B cell (primary cell): ENCODE measurements at regions not wholly inside any gene's neighbourhood (a gene's known extent, or its start where the extent isn't known, plus 50 kb on each side); places are given as distances from the start of the nearest gene placed in this dataset.

ENCODE experiments used
- ATAC-seq: fragments of 200-7000 bp; cut with Tn5 transposase; one replicate; pipeline ENCODE4 v1.10.0; 2021; ENCODE audit warnings: low read depth, mild to moderate bottlenecking, moderate number of reproducible peaks, moderate library complexity
- CTCF ChIA-PET: fragments of 350-600 bp; sonication (Branson Sonifier 250); formaldehyde crosslinking; loops from one replicate; lab custom pipeline; 2021; ENCODE audit warnings: antibody characterized with exemption, inconsistent platforms; lab: Charles Lee
- POLR2A ChIA-PET: fragments of 350-600 bp; sonication (Branson Sonifier 250); formaldehyde crosslinking; loops from one replicate; lab custom pipeline; 2021; ENCODE audit warnings: antibody characterized with exemption; lab: Charles Lee
- DNase-seq: peaks from one replicate; pipeline ENCODE4 v3.0.0; 2013
- H2AFZ ChIP-seq: 2 replicates; pipeline ENCODE4 v1.6.1; 2012; ENCODE audit warnings: mild to moderate bottlenecking, low read depth, low read length; ENCODE audit not compliant: insufficient read depth, poor library complexity, severe bottlenecking
- H3K27ac ChIP-seq, 2 donors: 1 replicate in 1 of 2; 2 replicates in 1 of 2; pipeline ENCODE4 v1.5.1; 2012 to 2013; ENCODE audit warnings: low read length in 2 of 2, mild to moderate bottlenecking in 2 of 2, moderate library complexity in 1 of 2
- H3K27me3 ChIP-seq, 4 experiments: fragments of 200-600 bp in 1 of 4; sonication (generic) in 1 of 4; replicated peaks in 1 of 4; 1 replicate in 2 of 4; 2 replicates in 2 of 4; pipeline versions ENCODE4 v1.6.1 to v1.7.0; 2013 to 2016; ENCODE audit warnings: low read length in 3 of 4, mild to moderate bottlenecking in 2 of 4, mixed read lengths in 1 of 4, moderate library complexity in 1 of 4; ENCODE audit not compliant: insufficient read depth in 4 of 4, control insufficient read depth in 3 of 4; ENCODE audit errors: control extremely low read depth in 1 of 4
- H3K36me3 ChIP-seq, 2 experiments: replicated peaks in 1 of 2; 1 replicate in 1 of 2; 2 replicates in 1 of 2; pipeline versions ENCODE4 v1.6.1 to v1.7.1; 2013; ENCODE audit warnings: low read length in 1 of 2; ENCODE audit not compliant: insufficient read depth in 2 of 2, control insufficient read depth in 1 of 2; ENCODE audit errors: control extremely low read depth in 1 of 2, extremely low read depth in 1 of 2
- H3K4me1 ChIP-seq, 2 donors: fragments of 200-600 bp in 1 of 2; sonication (generic) in 1 of 2; 1 replicate in 1 of 2; 2 replicates in 1 of 2; pipeline versions ENCODE4 v1.5.1 to v1.6.1; 2013 to 2017; ENCODE audit warnings: low read length in 2 of 2; ENCODE audit not compliant: control insufficient read depth in 2 of 2, insufficient read depth in 2 of 2
- H3K4me2 ChIP-seq: replicated peaks from 2 replicates; pipeline ENCODE3; 2012; ENCODE audit warnings: mild to moderate bottlenecking, low read depth, low read length; ENCODE audit not compliant: poor library complexity, severe bottlenecking
- H3K4me3 ChIP-seq, 5 experiments: fragments of 200-600 bp in 1 of 5; sonication (generic) in 1 of 5; 1 replicate in 3 of 5; 2 replicates in 2 of 5; pipeline versions ENCODE4 v1.5.1 to v1.7.0; 2011 to 2016; ENCODE audit warnings: low read length in 4 of 5, mild to moderate bottlenecking in 4 of 5, low read depth in 2 of 5, control low read depth in 1 of 5, moderate library complexity in 1 of 5; ENCODE audit not compliant: insufficient read depth in 1 of 5; ENCODE audit errors: control extremely low read depth in 1 of 5, extremely low read depth in 1 of 5
- H3K79me2 ChIP-seq: fragments of 200-600 bp; sonication (generic); one replicate; pipeline ENCODE4 v1.6.0; 2016; ENCODE audit warnings: low read length; ENCODE audit not compliant: control insufficient read depth, insufficient read depth
- H3K9ac ChIP-seq: fragments of 200-600 bp; sonication (generic); 2 replicates; pipeline ENCODE4 v1.6.1; 2017; ENCODE audit warnings: mild to moderate bottlenecking, low read length, moderate library complexity
- H3K9me3 ChIP-seq, 3 donors: one replicate each; pipeline versions ENCODE4 v1.6.1 to v1.7.1; 2013; ENCODE audit warnings: low read length in 2 of 3; ENCODE audit not compliant: control insufficient read depth in 2 of 3, insufficient read depth in 1 of 3; ENCODE audit errors: control extremely low read depth in 1 of 3
- H4K20me1 ChIP-seq: 2 replicates; pipeline ENCODE4 v1.6.0; 2012; ENCODE audit warnings: mild to moderate bottlenecking, low read length; ENCODE audit not compliant: insufficient read depth, control insufficient read depth, poor library complexity, severe bottlenecking
- H3K27ac Mint-ChIP-seq: one replicate; pipeline ENCODE4 v1.8.0; 2021; ENCODE audit warnings: mixed read lengths
- H3K27me3 Mint-ChIP-seq: one replicate; pipeline ENCODE4 v1.8.0; 2021; ENCODE audit warnings: mixed read lengths
- H3K4me1 Mint-ChIP-seq: one replicate; pipeline ENCODE4 v1.8.0; 2021; ENCODE audit warnings: mixed read lengths
- H3K4me3 Mint-ChIP-seq: one replicate; pipeline ENCODE4 v1.8.0; 2021; ENCODE audit warnings: mixed read lengths
- H3K9me3 Mint-ChIP-seq: one replicate; pipeline ENCODE4 v1.8.0; 2022; ENCODE audit warnings: mixed read lengths; ENCODE audit not compliant: insufficient read depth
- CTCF ChIP-seq: fragments of 200-600 bp; IDR thresholded peaks from one replicate; pipeline ENCODE4 v1.8.0; 2022; ENCODE audit warnings: antibody characterized with exemption, mild to moderate bottlenecking
- EZH2 ChIP-seq: IDR thresholded peaks from 2 replicates; pipeline ENCODE4 v1.6.1; 2012; ENCODE audit warnings: borderline replicate concordance, low read depth, mild to moderate bottlenecking, moderate library complexity, low read length; ENCODE audit not compliant: insufficient read depth, poor library complexity, severe bottlenecking
- WGBS: methylation state at CpG from one replicate; pipeline ENCODE4 v1.1.5; 2013; ENCODE audit warnings: missing lambda C conversion rate; ENCODE audit not compliant: insufficient coverage; 5-methylcytosine and 5-hydroxymethylcytosine counted together
- intact Hi-C: fragments of 100-400 bp; cut with micrococcal nuclease; formaldehyde crosslinking; loops from one replicate; pipeline ENCODE4 v1.10.0; 2022

- no peaks in the 10 kb centered on the region for H3K79me2 ChIP-seq
- H3K36me3 ChIP-seq: no peaks in the 10 kb centered on the region
- POLR2A ChIA-PET: no interaction called here
- 100% methylated on average over 2 of the region's 4 CpGs for WGBS
- peaks cover 3% of the 10 kb centered on the region for H3K9me3 Mint-ChIP-seq
- no peak for DNase-seq
- no peaks in the 10 kb centered on the region for H4K20me1 ChIP-seq
- H3K9ac ChIP-seq: no peak overlapping the region
- no peak for TF ChIP-seq EZH2
- no peak for TF ChIP-seq CTCF
- H3K4me1 ChIP-seq: no peaks in the 10 kb centered on the region
- H3K4me3 Mint-ChIP-seq: no peak overlapping the region
- no peak overlapping the region for H3K27ac ChIP-seq
- no peaks in the 10 kb centered on the region for H3K27me3 Mint-ChIP-seq
- ATAC-seq: no peak
- CTCF ChIA-PET: no interaction called here
- H3K4me1 Mint-ChIP-seq: no peaks in the 10 kb centered on the region
- no peak overlapping the region for H2AFZ ChIP-seq
- no peaks in the 10 kb centered on the region for H3K9me3 ChIP-seq
- H3K4me3 ChIP-seq: no peak overlapping the region
- no peak overlapping the region for H3K27ac Mint-ChIP-seq
- intact Hi-C loops: no loop called here
- H3K4me2 ChIP-seq: no peak overlapping the region
- no peaks in the 10 kb centered on the region for H3K27me3 ChIP-seq
These were observed 291.8 kb upstream of the TBX3 start for GRCh38 chr12:114975640-114976310.

GRCh38 chr12:114974826-114975639 lies 291.1 kb upstream of the TBX3 start:
- no peaks in the 10 kb centered on the region for H3K27me3 Mint-ChIP-seq
- H3K9me3 Mint-ChIP-seq: peaks cover 3% of the 10 kb centered on the region
- Histone ChIP-seq H3K79me2 (no peaks in the 10 kb centered on the region), H2AFZ (no peak overlapping the region), H3K36me3 (no peaks in the 10 kb centered on the region), H3K4me1 (no peaks in the 10 kb centered on the region), H3K4me2 (no peak overlapping the region), H3K27me3 (no peaks in the 10 kb centered on the region), H4K20me1 (no peaks in the 10 kb centered on the region), H3K4me3 (no peak overlapping the region), H3K27ac (no peak overlapping the region), H3K9ac (no peak overlapping the region), H3K9me3 (no peaks in the 10 kb centered on the region)
- 60% methylated on average over 2 of the region's 6 CpGs for WGBS
- intact Hi-C loops: no loop called here
- TF ChIP-seq EZH2: no peak
- no peak for TF ChIP-seq CTCF
- no peak for DNase-seq
- ChIA-PET POLR2A (no interaction called here), CTCF (no interaction called here)
- no peak overlapping the region for H3K4me3 Mint-ChIP-seq
- H3K4me1 Mint-ChIP-seq: no peaks in the 10 kb centered on the region
- no peak overlapping the region for H3K27ac Mint-ChIP-seq
- no peak for ATAC-seq
